ENCODE measurements at regions not wholly inside any gene's neighbourhood (a gene's known extent, or its start where the extent isn't known, plus 50 kb on each side); places are given as distances from the start of the nearest gene placed in this dataset.

GRCh38 chrX:39857780-39858179 lies 240.0 kb downstream of the BCOR start:
- in situ Hi-C loops (cut with MboI; ENCODE audit: low sequenced_read_pairs) (no loop called here), intact Hi-C loops (cut with micrococcal nuclease) (no loop called here), dilution Hi-C loops (cut with HindIII; ENCODE audit: low sequenced_read_pairs, unreplicated experiment) (no loop called here)
- no CpG with 5 or more reads among the region's 3 CpGs for WGBS, 2 experiments (ENCODE audit: extremely low coverage in 2 of 2, insufficient read length in 1 of 2)
- H2BK20ac ChIP-seq (ENCODE audit: low read depth, low read length) = no peak overlapping the region
- H3K23ac ChIP-seq (ENCODE audit: low read depth, low read length) = no peak overlapping the region
- no peaks in the 10 kb centered on the region for H3K79me1 ChIP-seq (ENCODE audit: low read depth in 1 of 2, low read length in 2 of 2)
- no peak overlapping the region for H3K4ac ChIP-seq (ENCODE audit: low read depth, low read length)
- H2BK15ac ChIP-seq (ENCODE audit: low read depth, low read length) = no peak overlapping the region
- no peak overlapping the region for H3K9ac ChIP-seq (ENCODE audit: low read depth, low read length)
- H3K4me2 ChIP-seq (ENCODE audit: low read depth, low read length) = no peak overlapping the region
- ChIA-PET POLR2A (ENCODE audit: unreplicated experiment) (no interaction called here), CTCF (no interaction called here)
- ATAC-seq (ENCODE audit: low read depth) (no peak), DNase-seq (no peak)
- H3K4me3 ChIP-seq (ENCODE audit: insufficient read depth, low read depth, low read length) = no peak overlapping the region
- H4K8ac ChIP-seq (ENCODE audit: low read depth in 2 of 2, low read length in 2 of 2) = no peak overlapping the region
- peaks cover 7% of the 10 kb centered on the region for H3K4me1 ChIP-seq (ENCODE audit: control insufficient read depth, insufficient read depth, low read length)
- H2AK5ac ChIP-seq (ENCODE audit: low read depth, low read length) = no peak overlapping the region
- no peak overlapping the region for H2AFZ ChIP-seq (replicated peaks; ENCODE audit: low read length, poor library complexity)
- H4K5ac ChIP-seq (ENCODE audit: low read depth, low read length) = no peak overlapping the region
- H3K56ac ChIP-seq (ENCODE audit: extremely low read depth, insufficient read depth, low read length) = no peak overlapping the region
- no peak overlapping the region for H2AK9ac ChIP-seq (replicated peaks; ENCODE audit: low read depth, low read length, poor library complexity)
- H3K9me1 ChIP-seq (ENCODE audit: insufficient read depth, low read length) = peaks cover 4% of the 10 kb centered on the region; the same call in 1 of the 2 replicates
- BruUV-seq (replicated peaks) = no TSS peak
- no peaks in the 10 kb centered on the region for H3K36me3 ChIP-seq (ENCODE audit: control insufficient read depth, insufficient read depth, low read length)
- H3K27ac ChIP-seq (ENCODE audit: insufficient read depth, low read length) = no peak overlapping the region
- no peak overlapping the region for H2BK5ac ChIP-seq (ENCODE audit: low read depth, low read length, poor library complexity, severe bottlenecking)
- H3K14ac ChIP-seq (replicated peaks; ENCODE audit: low read depth, low read length) = no peak overlapping the region
- peaks cover 8% of the 10 kb centered on the region; the same call in 1 of the 2 replicates for H3K27me3 ChIP-seq (ENCODE audit: control insufficient read depth, insufficient read depth, low read length)
- TF ChIP-seq USF2 (IDR thresholded peaks at IDR 0.05; ENCODE audit: low read depth, low read length) = no peak
- no peak for TF ChIP-seq CHD1 (IDR thresholded peaks at IDR 0.05; ENCODE audit: low read depth, low read length)
- no peak for TF ChIP-seq RAD21 (IDR thresholded peaks at IDR 0.05; ENCODE audit: low read length)
- TF ChIP-seq BHLHE40 (IDR thresholded peaks at IDR 0.05; ENCODE audit: low read depth, low read length) = no peak
- no peak for TF ChIP-seq NFE2L2 (IDR thresholded peaks at IDR 0.05; ENCODE audit: low read depth, low read length)
- TF ChIP-seq RFX5 (IDR thresholded peaks at IDR 0.05; ENCODE audit: low read depth, low read length) = no peak
- TF ChIP-seq MAFK (IDR thresholded peaks at IDR 0.05; ENCODE audit: low read depth, low read length) = no peak
- no peak for TF ChIP-seq ELK1 (IDR thresholded peaks at IDR 0.05; ENCODE audit: borderline replicate concordance, low read depth, low read length)
- H3K18ac ChIP-seq (ENCODE audit: low read depth, low read length) = no peak overlapping the region
- H2BK120ac ChIP-seq (ENCODE audit: low read depth, low read length) = no peak overlapping the region
- no peaks in the 10 kb centered on the region; the same call in 1 of the 2 replicates for H3K9me3 ChIP-seq (ENCODE audit: control insufficient read depth, insufficient read depth, low read length)
- 0 out of 2 replicates have a peak, but pooled peaks cover 4% of the 10 kb centered on the region for H4K20me1 ChIP-seq (ENCODE audit: insufficient read depth, low read length)
- no peak overlapping the region for H4K91ac ChIP-seq (ENCODE audit: insufficient read depth, low read depth, low read length)

Data from IMR-90 (cell line).